ENCODE measurements at regions not wholly inside any gene's neighbourhood (a gene's known extent, or its start where the extent isn't known, plus 50 kb on each side); places are given as distances from the start of the nearest gene placed in this dataset.

DNA sequence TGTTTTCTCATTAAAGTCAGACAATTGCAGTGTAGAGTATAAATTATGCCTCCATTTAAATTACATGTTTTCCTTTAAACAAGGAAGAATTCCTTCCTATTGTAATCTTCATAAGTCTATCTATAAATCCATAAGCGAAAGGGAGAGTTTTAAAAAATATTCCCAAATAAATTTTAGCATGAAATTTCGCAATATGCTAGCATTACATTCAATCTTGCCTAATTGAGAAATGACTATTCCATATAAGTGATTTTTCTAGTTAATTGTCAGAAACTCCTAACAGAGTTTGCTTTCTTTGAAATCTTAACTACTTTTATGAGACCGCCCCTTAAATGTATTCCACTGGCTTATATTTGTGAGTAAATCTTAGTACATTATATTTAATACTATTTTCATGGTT, 133.1 kb upstream of the CRIM1 start:
- H3K27me3 Mint-ChIP-seq: peaks cover 5% of the 10 kb centered on the region
- H3K36me3 Mint-ChIP-seq (ENCODE audit: low read depth): no peaks in the 10 kb centered on the region
- H3K4me1 Mint-ChIP-seq (ENCODE audit: low read depth): no peaks in the 10 kb centered on the region
- intact Hi-C loops (cut with DNase I, micrococcal nuclease): no loop called here
- Histone ChIP-seq H3K9me3 (ENCODE audit: control insufficient read depth in 1 of 2, insufficient read depth in 1 of 2, low read length in 2 of 2) (no peaks in the 10 kb centered on the region), H3K27me3 (ENCODE audit: control insufficient read depth in 1 of 2, insufficient read depth in 2 of 2, low read length in 2 of 2) (no peaks in the 10 kb centered on the region), H3K4me3 (ENCODE audit: low read length) (no peak overlapping the region), H3K27ac (ENCODE audit: low read depth in 1 of 2, low read length in 2 of 2) (no peak overlapping the region), H3K36me3 (ENCODE audit: insufficient read depth, low read length) (no peaks in the 10 kb centered on the region), H3K4me1 (ENCODE audit: insufficient read depth, low read length) (no peaks in the 10 kb centered on the region)
- DNase-seq (no peak), ATAC-seq (ENCODE audit: poor library complexity) (no peak)
- TF ChIP-seq, protein P1, sequence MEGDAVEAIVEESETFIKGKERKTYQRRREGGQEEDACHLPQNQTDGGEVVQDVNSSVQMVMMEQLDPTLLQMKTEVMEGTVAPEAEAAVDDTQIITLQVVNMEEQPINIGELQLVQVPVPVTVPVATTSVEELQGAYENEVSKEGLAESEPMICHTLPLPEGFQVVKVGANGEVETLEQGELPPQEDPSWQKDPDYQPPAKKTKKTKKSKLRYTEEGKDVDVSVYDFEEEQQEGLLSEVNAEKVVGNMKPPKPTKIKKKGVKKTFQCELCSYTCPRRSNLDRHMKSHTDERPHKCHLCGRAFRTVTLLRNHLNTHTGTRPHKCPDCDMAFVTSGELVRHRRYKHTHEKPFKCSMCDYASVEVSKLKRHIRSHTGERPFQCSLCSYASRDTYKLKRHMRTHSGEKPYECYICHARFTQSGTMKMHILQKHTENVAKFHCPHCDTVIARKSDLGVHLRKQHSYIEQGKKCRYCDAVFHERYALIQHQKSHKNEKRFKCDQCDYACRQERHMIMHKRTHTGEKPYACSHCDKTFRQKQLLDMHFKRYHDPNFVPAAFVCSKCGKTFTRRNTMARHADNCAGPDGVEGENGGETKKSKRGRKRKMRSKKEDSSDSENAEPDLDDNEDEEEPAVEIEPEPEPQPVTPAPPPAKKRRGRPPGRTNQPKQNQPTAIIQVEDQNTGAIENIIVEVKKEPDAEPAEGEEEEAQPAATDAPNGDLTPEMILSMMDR (IDR thresholded peaks at IDR 0.05): no peak
- ChIA-PET POLR2A (no interaction called here), CTCF (no interaction called here)
- no peak overlapping the region for H3K27ac Mint-ChIP-seq
- no peak overlapping the region for H3K4me3 Mint-ChIP-seq
- H3K9me3 Mint-ChIP-seq: no peaks in the 10 kb centered on the region

DNA sequence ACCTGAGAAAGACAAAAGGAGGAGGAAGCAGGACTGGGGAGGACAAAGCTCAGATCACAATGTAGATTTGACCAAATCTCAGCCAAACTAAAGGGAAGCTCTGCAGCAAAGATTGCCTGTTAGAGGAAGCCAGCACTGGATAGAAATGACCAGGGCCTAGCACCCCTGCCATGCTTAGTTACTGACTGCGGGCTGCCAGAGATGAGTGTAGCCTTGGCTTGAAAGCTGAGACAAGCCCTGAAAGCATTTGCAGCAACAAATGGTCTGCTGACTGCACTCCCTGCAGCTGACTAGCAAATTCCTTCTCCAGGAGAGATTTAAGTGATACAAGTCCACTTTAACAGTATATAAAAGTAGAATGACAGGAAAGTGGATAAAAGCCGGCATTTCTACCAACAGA, 140.9 kb upstream of the CRIM1 start:
- no peak for ATAC-seq (ENCODE audit: poor library complexity)
- no peaks in the 10 kb centered on the region for H3K4me1 Mint-ChIP-seq (ENCODE audit: low read depth)
- CTCF ChIA-PET: no interaction called here
- Histone ChIP-seq H3K4me1 (ENCODE audit: insufficient read depth, low read length) (no peaks in the 10 kb centered on the region), H3K36me3 (ENCODE audit: insufficient read depth, low read length) (no peaks in the 10 kb centered on the region), H3K4me3 (ENCODE audit: low read length) (no peak overlapping the region), H3K9me3 (ENCODE audit: control insufficient read depth in 1 of 2, insufficient read depth in 1 of 2, low read length in 2 of 2) (no peaks in the 10 kb centered on the region), H3K27me3 (ENCODE audit: control insufficient read depth in 1 of 2, insufficient read depth in 2 of 2, low read length in 2 of 2) (no peaks in the 10 kb centered on the region), H3K27ac (ENCODE audit: low read depth in 1 of 2, low read length in 2 of 2) (no peak overlapping the region)
- no peak for DNase-seq
- H3K27ac Mint-ChIP-seq: no peak overlapping the region
- H3K4me3 Mint-ChIP-seq: no peak overlapping the region
- no peaks in the 10 kb centered on the region for H3K27me3 Mint-ChIP-seq
- intact Hi-C loops (cut with DNase I, micrococcal nuclease): no loop called here
- TF ChIP-seq, protein P1 (IDR thresholded peaks at IDR 0.05): no peak
- no peaks in the 10 kb centered on the region for H3K9me3 Mint-ChIP-seq
- POLR2A ChIA-PET: no interaction called here
- no peaks in the 10 kb centered on the region for H3K36me3 Mint-ChIP-seq (ENCODE audit: low read depth)

DNA sequence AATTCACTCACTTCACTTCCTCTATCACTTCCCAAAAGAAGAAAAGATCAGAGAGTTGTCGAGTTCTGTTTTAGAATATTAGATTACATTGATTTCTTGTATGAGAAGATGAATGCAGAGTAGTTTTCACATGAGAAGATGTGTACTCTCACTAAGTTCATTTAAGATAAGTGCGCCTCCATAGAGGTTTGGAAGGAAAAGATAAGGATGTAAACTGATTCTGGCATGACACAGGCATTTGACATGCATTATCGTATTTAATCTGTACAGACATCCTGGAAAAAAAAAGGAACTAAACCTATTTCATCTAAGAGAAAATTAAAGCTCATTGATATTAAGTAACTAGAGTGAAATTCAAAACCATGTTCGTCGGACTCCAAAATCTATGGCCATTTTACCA, 152.2 kb upstream of the CRIM1 start:
- TF ChIP-seq, protein P1 (IDR thresholded peaks at IDR 0.05): no peak
- peaks cover 11% of the 10 kb centered on the region for H3K9me3 Mint-ChIP-seq

More for the DNA sequence above, 152.2 kb upstream of the CRIM1 start:
- Mint-ChIP-seq H3K4me3 (no peak overlapping the region), H3K4me1 (ENCODE audit: low read depth) (no peaks in the 10 kb centered on the region), H3K27ac (no peak overlapping the region), H3K36me3 (ENCODE audit: low read depth) (no peaks in the 10 kb centered on the region), H3K27me3 (no peaks in the 10 kb centered on the region)
- ChIA-PET CTCF (no interaction called here), POLR2A (no interaction called here)
- Histone ChIP-seq H3K27me3 (ENCODE audit: control insufficient read depth in 1 of 2, insufficient read depth in 2 of 2, low read length in 2 of 2) (no peaks in the 10 kb centered on the region), H3K27ac (ENCODE audit: low read depth in 1 of 2, low read length in 2 of 2) (no peak overlapping the region), H3K9me3 (ENCODE audit: control insufficient read depth in 1 of 2, insufficient read depth in 1 of 2, low read length in 2 of 2) (peaks cover 6 to 10% of the 10 kb centered on the region in 2 experiments), H3K4me1 (ENCODE audit: insufficient read depth, low read length) (no peaks in the 10 kb centered on the region), H3K4me3 (ENCODE audit: low read length) (no peak overlapping the region), H3K36me3 (ENCODE audit: insufficient read depth, low read length) (no peaks in the 10 kb centered on the region)
- intact Hi-C loops (cut with DNase I, micrococcal nuclease): no loop called here
- ATAC-seq (ENCODE audit: poor library complexity) (no peak), DNase-seq (no peak)

Measured in CD4-positive, alpha-beta T cell (primary cell).